ENCODE measurements at regions not wholly inside any gene's neighbourhood (a gene's known extent, or its start where the extent isn't known, plus 50 kb on each side); places are given as distances from the start of the nearest gene placed in this dataset.

- DNase-seq = no peak
These were observed 51.3 kb upstream of the FREM1 start for GRCh38 chr9:14961372-14962068.

- no peak for DNase-seq
These were observed 50.7 kb upstream of the FREM1 start for GRCh38 chr9:14960881-14961280.
